ENCODE measurements at regions not wholly inside any gene's neighbourhood (a gene's known extent, or its start where the extent isn't known, plus 50 kb on each side); places are given as distances from the start of the nearest gene placed in this dataset.

DNA sequence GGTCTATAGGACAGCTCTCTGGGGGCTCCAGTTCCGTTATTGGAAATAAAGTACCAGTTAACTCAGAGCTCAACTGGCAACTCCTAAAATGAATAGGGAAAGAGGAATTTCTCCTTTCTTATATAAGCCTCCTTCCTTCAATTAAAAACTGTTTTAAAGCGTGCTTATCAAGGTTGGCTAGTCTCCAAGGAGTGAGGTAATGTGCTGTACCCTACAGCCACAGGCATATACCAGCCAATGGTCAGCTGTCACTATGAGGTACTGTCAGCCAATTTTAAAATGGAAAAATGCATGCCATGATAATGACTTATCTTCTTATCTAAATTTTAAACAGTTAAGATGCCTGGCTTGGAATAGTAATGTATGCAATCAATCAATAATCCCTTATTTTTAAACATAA, 76.2 kb downstream of the PLCE1 start:
- TF ChIP-seq, protein P1, sequence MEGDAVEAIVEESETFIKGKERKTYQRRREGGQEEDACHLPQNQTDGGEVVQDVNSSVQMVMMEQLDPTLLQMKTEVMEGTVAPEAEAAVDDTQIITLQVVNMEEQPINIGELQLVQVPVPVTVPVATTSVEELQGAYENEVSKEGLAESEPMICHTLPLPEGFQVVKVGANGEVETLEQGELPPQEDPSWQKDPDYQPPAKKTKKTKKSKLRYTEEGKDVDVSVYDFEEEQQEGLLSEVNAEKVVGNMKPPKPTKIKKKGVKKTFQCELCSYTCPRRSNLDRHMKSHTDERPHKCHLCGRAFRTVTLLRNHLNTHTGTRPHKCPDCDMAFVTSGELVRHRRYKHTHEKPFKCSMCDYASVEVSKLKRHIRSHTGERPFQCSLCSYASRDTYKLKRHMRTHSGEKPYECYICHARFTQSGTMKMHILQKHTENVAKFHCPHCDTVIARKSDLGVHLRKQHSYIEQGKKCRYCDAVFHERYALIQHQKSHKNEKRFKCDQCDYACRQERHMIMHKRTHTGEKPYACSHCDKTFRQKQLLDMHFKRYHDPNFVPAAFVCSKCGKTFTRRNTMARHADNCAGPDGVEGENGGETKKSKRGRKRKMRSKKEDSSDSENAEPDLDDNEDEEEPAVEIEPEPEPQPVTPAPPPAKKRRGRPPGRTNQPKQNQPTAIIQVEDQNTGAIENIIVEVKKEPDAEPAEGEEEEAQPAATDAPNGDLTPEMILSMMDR (IDR thresholded peaks at IDR 0.05; ENCODE audit: low read length), result no peak
- TF ChIP-seq EZH2phosphoT487 (IDR thresholded peaks at IDR 0.05; ENCODE audit: low read length), result no peak
- no peak for TF ChIP-seq EZH2 (optimal IDR thresholded peaks at IDR 0.05; ENCODE audit: low read depth, low read length)
